ENCODE measurements at regions not wholly inside any gene's neighbourhood (a gene's known extent, or its start where the extent isn't known, plus 50 kb on each side); places are given as distances from the start of the nearest gene placed in this dataset.

DNA sequence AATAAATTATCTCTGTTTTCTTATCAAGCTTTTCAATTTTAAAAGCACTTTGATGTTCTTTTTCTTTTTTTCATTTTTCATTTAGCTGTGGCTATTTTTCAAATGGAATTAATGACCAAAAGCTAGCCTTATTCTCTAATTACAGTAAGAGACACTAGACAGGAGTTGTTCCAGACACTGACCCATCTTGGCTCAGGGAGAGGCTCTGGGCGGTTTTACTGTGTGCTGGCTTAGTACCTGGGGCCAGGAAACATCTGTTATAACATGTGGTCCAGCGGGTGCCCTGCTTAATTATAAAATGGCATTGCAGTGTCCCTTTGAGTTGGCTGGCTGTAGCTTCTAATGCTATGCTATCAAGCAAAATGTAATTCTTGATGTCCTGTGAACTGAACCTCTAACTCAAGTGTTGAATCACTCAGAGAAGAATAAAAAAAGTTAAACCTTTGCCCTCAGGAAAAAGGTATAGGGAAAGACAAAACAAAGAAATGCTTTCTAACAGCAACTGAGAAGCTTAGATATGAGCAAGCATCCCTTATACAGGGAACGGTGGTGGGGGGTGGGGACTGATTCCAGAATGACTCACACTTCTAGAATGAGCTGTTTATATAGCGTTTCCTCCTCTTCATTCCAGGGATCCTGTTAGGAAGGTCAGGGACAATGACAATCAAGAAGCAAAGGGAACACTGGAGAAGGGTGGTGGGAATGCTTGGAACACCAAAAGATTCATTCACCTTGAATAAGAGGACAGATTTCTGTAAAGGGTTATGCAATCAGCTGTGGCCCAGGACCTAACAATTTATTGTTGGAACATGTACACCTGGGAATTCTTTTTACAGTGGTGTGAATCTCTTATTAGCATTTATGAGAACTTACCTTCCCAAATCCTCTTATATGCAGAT lies 58.7 kb upstream of the NFIB start:
- POLR2A ChIA-PET, result no interaction called here
- CTCF ChIA-PET, result interaction anchor here (0.5 kb wide), 1 partner anchor 1022 kb away, joined by 5 read pairs; no protein-coding TSS in a partner anchor
- TF ChIP-seq, protein P1, sequence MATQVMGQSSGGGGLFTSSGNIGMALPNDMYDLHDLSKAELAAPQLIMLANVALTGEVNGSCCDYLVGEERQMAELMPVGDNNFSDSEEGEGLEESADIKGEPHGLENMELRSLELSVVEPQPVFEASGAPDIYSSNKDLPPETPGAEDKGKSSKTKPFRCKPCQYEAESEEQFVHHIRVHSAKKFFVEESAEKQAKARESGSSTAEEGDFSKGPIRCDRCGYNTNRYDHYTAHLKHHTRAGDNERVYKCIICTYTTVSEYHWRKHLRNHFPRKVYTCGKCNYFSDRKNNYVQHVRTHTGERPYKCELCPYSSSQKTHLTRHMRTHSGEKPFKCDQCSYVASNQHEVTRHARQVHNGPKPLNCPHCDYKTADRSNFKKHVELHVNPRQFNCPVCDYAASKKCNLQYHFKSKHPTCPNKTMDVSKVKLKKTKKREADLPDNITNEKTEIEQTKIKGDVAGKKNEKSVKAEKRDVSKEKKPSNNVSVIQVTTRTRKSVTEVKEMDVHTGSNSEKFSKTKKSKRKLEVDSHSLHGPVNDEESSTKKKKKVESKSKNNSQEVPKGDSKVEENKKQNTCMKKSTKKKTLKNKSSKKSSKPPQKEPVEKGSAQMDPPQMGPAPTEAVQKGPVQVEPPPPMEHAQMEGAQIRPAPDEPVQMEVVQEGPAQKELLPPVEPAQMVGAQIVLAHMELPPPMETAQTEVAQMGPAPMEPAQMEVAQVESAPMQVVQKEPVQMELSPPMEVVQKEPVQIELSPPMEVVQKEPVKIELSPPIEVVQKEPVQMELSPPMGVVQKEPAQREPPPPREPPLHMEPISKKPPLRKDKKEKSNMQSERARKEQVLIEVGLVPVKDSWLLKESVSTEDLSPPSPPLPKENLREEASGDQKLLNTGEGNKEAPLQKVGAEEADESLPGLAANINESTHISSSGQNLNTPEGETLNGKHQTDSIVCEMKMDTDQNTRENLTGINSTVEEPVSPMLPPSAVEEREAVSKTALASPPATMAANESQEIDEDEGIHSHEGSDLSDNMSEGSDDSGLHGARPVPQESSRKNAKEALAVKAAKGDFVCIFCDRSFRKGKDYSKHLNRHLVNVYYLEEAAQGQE (IDR thresholded peaks at IDR 0.05; ENCODE audit: insufficient read depth in 1 of 2, low read depth in 2 of 2, low read length in 1 of 2), result no peak
- TF ChIP-seq, protein P2, sequence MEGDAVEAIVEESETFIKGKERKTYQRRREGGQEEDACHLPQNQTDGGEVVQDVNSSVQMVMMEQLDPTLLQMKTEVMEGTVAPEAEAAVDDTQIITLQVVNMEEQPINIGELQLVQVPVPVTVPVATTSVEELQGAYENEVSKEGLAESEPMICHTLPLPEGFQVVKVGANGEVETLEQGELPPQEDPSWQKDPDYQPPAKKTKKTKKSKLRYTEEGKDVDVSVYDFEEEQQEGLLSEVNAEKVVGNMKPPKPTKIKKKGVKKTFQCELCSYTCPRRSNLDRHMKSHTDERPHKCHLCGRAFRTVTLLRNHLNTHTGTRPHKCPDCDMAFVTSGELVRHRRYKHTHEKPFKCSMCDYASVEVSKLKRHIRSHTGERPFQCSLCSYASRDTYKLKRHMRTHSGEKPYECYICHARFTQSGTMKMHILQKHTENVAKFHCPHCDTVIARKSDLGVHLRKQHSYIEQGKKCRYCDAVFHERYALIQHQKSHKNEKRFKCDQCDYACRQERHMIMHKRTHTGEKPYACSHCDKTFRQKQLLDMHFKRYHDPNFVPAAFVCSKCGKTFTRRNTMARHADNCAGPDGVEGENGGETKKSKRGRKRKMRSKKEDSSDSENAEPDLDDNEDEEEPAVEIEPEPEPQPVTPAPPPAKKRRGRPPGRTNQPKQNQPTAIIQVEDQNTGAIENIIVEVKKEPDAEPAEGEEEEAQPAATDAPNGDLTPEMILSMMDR (IDR thresholded peaks at IDR 0.05), result no peak
- TF ChIP-seq TCF7L2 (IDR thresholded peaks at IDR 0.05; ENCODE audit: low read depth, low read length), result no peak
- no peak for TF ChIP-seq POLR2AphosphoS5 (IDR thresholded peaks at IDR 0.05; ENCODE audit: low read depth, low read length)
- no peak for TF ChIP-seq SIN3A (IDR thresholded peaks at IDR 0.05; ENCODE audit: borderline replicate concordance, insufficient read depth, low read depth, low read length)
- no peak for DNase-seq (ENCODE audit: low read depth, low spot score)
- Histone ChIP-seq H3K36me3 (ENCODE audit: control insufficient read depth, insufficient read depth, low read length) (no peaks in the 10 kb centered on the region), H3K4me1 (ENCODE audit: control insufficient read depth, insufficient read depth, low read length) (no peaks in the 10 kb centered on the region), H3K27me3 (ENCODE audit: control insufficient read depth, insufficient read depth, low read length) (no peaks in the 10 kb centered on the region), H3K4me3 (ENCODE audit: low read depth in 2 of 2, low read length in 2 of 2) (no peak overlapping the region), H3K9me3 (ENCODE audit: control insufficient read depth, insufficient read depth, low read depth, low read length) (no peaks in the 10 kb centered on the region), H3K27ac (ENCODE audit: low read length) (no peak overlapping the region)
- in situ Hi-C loops (cut with HindIII; ENCODE audit: low pct_unique_long_range_greater_than_20kb, low sequenced_read_pairs), result no loop called here
- ATAC-seq, result peak; percentile 79
- no TSS peak for BruUV-seq (replicated peaks)
- intact Hi-C loops (cut with micrococcal nuclease; ENCODE audit: unreplicated experiment), result no loop called here

DNA sequence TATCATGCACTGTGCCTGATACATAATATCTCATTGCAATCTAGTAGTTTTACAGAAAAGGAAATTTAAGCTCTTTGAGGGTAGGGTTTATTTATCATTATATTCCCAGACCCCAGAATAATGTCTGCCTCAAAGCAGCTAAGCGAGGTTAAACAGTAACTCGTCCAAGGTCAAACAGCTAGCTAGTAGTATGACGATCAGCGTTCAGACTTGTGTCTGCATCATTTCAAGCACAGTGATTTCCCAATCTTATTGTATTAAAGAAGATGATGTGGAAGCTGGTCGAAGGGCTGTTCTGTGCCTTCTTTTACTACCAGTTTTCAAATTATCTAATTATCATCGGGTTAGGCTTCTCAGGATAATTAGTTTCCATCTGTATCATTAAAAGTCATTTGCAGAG lies 55.1 kb upstream of the NFIB start:
- TF ChIP-seq TCF7L2 (IDR thresholded peaks at IDR 0.05; ENCODE audit: low read depth, low read length), result no peak
- TF ChIP-seq, protein P1 (IDR thresholded peaks at IDR 0.05; ENCODE audit: insufficient read depth in 1 of 2, low read depth in 2 of 2, low read length in 1 of 2), result no peak
- TF ChIP-seq, protein P2 (IDR thresholded peaks at IDR 0.05), result no peak
- no peak for TF ChIP-seq SIN3A (IDR thresholded peaks at IDR 0.05; ENCODE audit: borderline replicate concordance, insufficient read depth, low read depth, low read length)
- no peak for TF ChIP-seq POLR2AphosphoS5 (IDR thresholded peaks at IDR 0.05; ENCODE audit: low read depth, low read length)
- Histone ChIP-seq H3K27me3 (ENCODE audit: control insufficient read depth, insufficient read depth, low read length) (no peaks in the 10 kb centered on the region), H3K9me3 (ENCODE audit: control insufficient read depth, insufficient read depth, low read depth, low read length) (no peaks in the 10 kb centered on the region), H3K4me1 (ENCODE audit: control insufficient read depth, insufficient read depth, low read length) (no peaks in the 10 kb centered on the region), H3K4me3 (ENCODE audit: low read depth in 2 of 2, low read length in 2 of 2) (no peak overlapping the region), H3K36me3 (ENCODE audit: control insufficient read depth, insufficient read depth, low read length) (no peaks in the 10 kb centered on the region), H3K27ac (ENCODE audit: low read length) (no peak overlapping the region)
- in situ Hi-C loops (cut with HindIII; ENCODE audit: low pct_unique_long_range_greater_than_20kb, low sequenced_read_pairs), result no loop called here
- ChIA-PET POLR2A (no interaction called here), CTCF (no interaction called here)
- DNase-seq (ENCODE audit: low read depth, low spot score), result no peak
- BruUV-seq (replicated peaks), result no TSS peak
- intact Hi-C loops (cut with micrococcal nuclease; ENCODE audit: unreplicated experiment), result no loop called here
- ATAC-seq, result no peak
